ENCODE measurements at regions not wholly inside any gene's neighbourhood (a gene's known extent, or its start where the extent isn't known, plus 50 kb on each side); places are given as distances from the start of the nearest gene placed in this dataset.

DNA sequence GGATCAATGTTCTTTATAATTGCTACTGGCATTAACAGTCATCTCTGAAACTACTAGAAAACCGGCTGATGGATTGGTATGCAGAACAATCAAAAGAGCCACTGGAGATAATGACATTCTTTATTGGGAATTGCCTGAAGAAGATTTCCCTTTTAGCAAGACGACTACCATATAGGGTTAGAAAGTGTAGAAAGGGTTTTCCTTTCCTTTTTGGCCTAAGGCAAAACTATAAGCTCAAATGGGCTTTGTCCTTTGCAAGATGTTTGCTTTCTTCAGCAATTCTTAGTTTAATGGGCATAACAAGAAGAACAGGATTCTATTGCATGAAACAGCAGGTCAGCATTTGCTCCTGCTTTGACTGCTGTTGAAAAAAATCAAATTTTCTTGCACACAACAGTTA lies 214.2 kb upstream of the PCDH10 start:
- ChIA-PET POLR2A (ENCODE audit: unreplicated experiment) (no interaction called here), CTCF (no interaction called here)
- intact Hi-C loops (cut with micrococcal nuclease; ENCODE audit: unreplicated experiment), result no loop called here
- H4K20me1 ChIP-seq (ENCODE audit: insufficient read depth), result no peaks in the 10 kb centered on the region
- no peak overlapping the region for H2AFZ ChIP-seq
- no peaks in the 10 kb centered on the region for H3K9me3 ChIP-seq (ENCODE audit: insufficient read depth, low read depth)
- no peaks in the 10 kb centered on the region for H3K36me3 ChIP-seq (ENCODE audit: low read depth)
- H3K9me2 ChIP-seq (ENCODE audit: insufficient read depth), result no peaks in the 10 kb centered on the region
- H3K79me2 ChIP-seq (ENCODE audit: low read depth), result no peaks in the 10 kb centered on the region
- no peaks in the 10 kb centered on the region for H3K27me3 ChIP-seq (ENCODE audit: insufficient read depth, low read depth)
- H3K27ac ChIP-seq, result no peak overlapping the region
- TF ChIP-seq EZH2 (IDR thresholded peaks at IDR 0.05; ENCODE audit: low read depth), result no peak
- TF ChIP-seq, protein P1, sequence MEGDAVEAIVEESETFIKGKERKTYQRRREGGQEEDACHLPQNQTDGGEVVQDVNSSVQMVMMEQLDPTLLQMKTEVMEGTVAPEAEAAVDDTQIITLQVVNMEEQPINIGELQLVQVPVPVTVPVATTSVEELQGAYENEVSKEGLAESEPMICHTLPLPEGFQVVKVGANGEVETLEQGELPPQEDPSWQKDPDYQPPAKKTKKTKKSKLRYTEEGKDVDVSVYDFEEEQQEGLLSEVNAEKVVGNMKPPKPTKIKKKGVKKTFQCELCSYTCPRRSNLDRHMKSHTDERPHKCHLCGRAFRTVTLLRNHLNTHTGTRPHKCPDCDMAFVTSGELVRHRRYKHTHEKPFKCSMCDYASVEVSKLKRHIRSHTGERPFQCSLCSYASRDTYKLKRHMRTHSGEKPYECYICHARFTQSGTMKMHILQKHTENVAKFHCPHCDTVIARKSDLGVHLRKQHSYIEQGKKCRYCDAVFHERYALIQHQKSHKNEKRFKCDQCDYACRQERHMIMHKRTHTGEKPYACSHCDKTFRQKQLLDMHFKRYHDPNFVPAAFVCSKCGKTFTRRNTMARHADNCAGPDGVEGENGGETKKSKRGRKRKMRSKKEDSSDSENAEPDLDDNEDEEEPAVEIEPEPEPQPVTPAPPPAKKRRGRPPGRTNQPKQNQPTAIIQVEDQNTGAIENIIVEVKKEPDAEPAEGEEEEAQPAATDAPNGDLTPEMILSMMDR (conservative IDR thresholded peaks at IDR 0.05), result no peak
- no peaks in the 10 kb centered on the region for H3K4me1 ChIP-seq (replicated peaks; ENCODE audit: insufficient read depth)
- no peak for DNase-seq
- no peak overlapping the region for H3K4me2 ChIP-seq
- no peaks in the 10 kb centered on the region for H3F3A ChIP-seq (ENCODE audit: insufficient read depth, low read depth)
- BruUV-seq (replicated peaks), result no TSS peak
- no peak overlapping the region for H3K4me3 ChIP-seq

DNA sequence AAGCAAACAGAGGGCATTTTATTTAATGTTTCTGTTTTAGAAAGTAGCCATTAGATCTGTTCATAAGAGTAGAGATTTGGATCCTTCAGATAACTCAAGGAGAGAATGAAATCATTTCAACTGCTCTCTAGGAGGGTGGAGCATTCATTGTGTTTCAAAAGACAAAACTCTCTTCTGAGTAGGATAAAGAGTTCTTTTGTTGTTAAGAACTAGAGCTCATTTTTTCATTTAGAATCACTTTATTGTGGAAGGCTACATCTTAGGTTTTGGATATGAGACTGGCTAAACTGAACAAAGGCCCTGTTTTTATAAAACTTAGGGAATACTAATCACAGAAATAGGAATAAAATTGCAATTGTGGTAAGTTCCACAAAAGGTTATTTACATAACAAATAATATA lies 193.9 kb upstream of the PCDH10 start:
- Histone ChIP-seq H3K27me3 (ENCODE audit: insufficient read depth, low read depth) (no peaks in the 10 kb centered on the region), H3K4me1 (replicated peaks; ENCODE audit: insufficient read depth) (no peaks in the 10 kb centered on the region), H3K4me2 (no peak overlapping the region), H3K9me2 (ENCODE audit: insufficient read depth) (no peaks in the 10 kb centered on the region; the same call in 1 of the 2 replicates), H3K79me2 (ENCODE audit: low read depth) (no peaks in the 10 kb centered on the region), H4K20me1 (ENCODE audit: insufficient read depth) (no peaks in the 10 kb centered on the region), H3F3A (ENCODE audit: insufficient read depth, low read depth) (no peaks in the 10 kb centered on the region), H3K36me3 (ENCODE audit: low read depth) (no peaks in the 10 kb centered on the region), H2AFZ (no peak overlapping the region), H3K9me3 (ENCODE audit: insufficient read depth, low read depth) (no peaks in the 10 kb centered on the region), H3K27ac (no peak overlapping the region), H3K4me3 (no peak overlapping the region)
- ChIA-PET POLR2A (ENCODE audit: unreplicated experiment) (no interaction called here), CTCF (no interaction called here)
- intact Hi-C loops (cut with micrococcal nuclease; ENCODE audit: unreplicated experiment), result no loop called here
- no TSS peak for BruUV-seq (replicated peaks)
- DNase-seq, result no peak
- TF ChIP-seq, protein P1 (conservative IDR thresholded peaks at IDR 0.05), result no peak
- no peak for TF ChIP-seq EZH2 (IDR thresholded peaks at IDR 0.05; ENCODE audit: low read depth)

DNA sequence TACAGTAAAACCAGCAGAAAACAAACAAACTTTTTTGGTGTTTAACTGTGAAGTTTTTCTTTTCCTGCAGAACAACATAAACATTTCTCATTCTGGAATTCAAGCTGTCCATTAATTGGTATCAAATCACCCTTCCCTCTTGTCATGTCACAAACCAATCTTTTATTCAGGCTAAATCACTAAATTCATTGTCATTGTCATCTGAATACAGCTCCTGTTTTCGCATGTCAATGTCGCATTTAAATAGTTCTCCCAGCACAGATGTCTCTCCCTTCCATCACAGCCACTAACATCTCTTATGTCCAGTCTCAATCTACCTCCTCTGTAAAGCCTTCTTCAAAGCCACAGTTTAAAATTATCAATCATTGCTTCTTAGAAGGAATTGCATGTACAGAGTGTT lies 192.1 kb upstream of the PCDH10 start:
- H3K9me2 ChIP-seq (ENCODE audit: insufficient read depth), result no peaks in the 10 kb centered on the region; the same call in 1 of the 2 replicates
- H3K4me3 ChIP-seq, result no peak overlapping the region
- BruUV-seq (replicated peaks), result no TSS peak
- H4K20me1 ChIP-seq (ENCODE audit: insufficient read depth), result no peaks in the 10 kb centered on the region
- H3F3A ChIP-seq (ENCODE audit: insufficient read depth, low read depth), result no peaks in the 10 kb centered on the region
- no peak for DNase-seq
- no peaks in the 10 kb centered on the region for H3K79me2 ChIP-seq (ENCODE audit: low read depth)
- no peak overlapping the region for H3K27ac ChIP-seq
- ChIA-PET POLR2A (ENCODE audit: unreplicated experiment) (no interaction called here), CTCF (no interaction called here)
- no peak overlapping the region for H2AFZ ChIP-seq
- H3K9me3 ChIP-seq (ENCODE audit: insufficient read depth, low read depth), result no peaks in the 10 kb centered on the region
- intact Hi-C loops (cut with micrococcal nuclease; ENCODE audit: unreplicated experiment), result no loop called here
- no peaks in the 10 kb centered on the region for H3K36me3 ChIP-seq (ENCODE audit: low read depth)
- no peak overlapping the region for H3K4me2 ChIP-seq
- TF ChIP-seq, protein P1 (conservative IDR thresholded peaks at IDR 0.05), result no peak
- TF ChIP-seq EZH2 (IDR thresholded peaks at IDR 0.05; ENCODE audit: low read depth), result no peak
- no peaks in the 10 kb centered on the region for H3K27me3 ChIP-seq (ENCODE audit: insufficient read depth, low read depth)
- H3K4me1 ChIP-seq (replicated peaks; ENCODE audit: insufficient read depth), result no peaks in the 10 kb centered on the region

All from PC-9 (cell line).